ENCODE measurements at regions not wholly inside any gene's neighbourhood (a gene's known extent, or its start where the extent isn't known, plus 50 kb on each side); places are given as distances from the start of the nearest gene placed in this dataset.

DNA sequence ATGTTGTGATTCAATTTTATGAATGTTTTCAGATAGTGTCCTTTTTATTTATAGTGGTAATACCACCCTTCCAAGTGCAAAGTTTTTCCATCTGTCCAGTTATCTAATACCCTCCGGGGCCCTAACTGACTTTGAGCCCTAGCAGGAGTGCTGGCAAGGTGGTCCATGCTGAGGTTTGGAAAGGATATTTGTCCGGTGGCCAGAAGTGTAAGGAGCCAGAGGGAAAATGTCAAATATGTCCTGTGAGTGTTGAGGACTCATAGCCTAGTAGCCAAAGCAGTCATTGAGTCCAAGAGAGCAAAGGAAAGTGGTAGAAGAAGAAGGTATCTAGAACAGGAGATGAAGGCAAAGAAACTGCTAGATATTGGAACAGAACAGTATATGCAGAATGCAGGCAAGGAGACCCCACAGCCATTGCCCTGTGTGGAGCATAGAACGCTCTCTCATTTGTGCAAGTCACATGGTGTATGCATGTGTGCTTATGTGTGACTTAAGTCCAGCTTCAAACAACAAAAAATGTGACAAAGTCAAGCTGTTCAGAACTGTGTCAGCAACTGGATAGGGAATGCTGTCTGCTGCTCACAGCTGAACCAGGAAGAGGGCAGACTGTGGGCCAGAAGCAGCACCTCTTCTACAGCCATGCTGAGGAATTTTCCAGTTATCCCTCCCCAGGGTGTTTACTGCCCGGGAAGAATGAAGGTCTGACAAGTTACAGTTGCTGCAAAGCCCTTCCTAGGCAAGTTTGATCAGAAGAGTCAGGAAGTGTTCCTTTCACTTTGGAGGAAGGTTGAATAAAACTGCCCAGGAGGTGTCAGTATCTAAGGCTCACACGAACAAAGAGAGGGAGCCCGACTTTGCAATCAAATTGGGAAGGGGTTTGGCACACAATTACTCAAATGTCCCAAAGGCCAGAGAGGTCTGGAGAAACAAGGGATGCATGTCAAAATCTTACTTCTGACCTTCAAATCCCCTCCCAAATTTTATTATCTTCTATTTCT is 463.3 kb upstream of the DMAC1 start:
- DNase-seq (ENCODE audit: low read depth), result no peak

DNA sequence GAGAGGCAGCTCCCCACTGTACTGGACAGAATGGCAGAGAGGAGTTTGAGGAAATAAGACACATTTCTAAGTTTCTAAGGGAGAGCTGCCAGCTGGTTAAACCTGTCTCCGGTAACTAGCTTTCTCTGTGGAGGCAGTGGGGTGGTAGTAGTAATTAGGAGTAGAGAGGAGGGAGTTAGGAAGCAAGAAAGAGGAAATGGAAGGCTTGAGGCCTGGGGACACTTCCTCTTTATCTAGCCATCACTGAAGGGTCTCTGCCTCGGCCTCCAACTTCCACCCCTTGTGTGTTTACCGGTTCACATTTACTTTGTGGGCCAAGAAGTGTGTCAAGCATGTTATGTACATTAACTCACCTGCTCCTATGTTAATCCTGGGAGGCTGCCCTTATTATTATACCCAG is 462.2 kb upstream of the DMAC1 start:
- no peak for DNase-seq (ENCODE audit: low read depth)

DNA sequence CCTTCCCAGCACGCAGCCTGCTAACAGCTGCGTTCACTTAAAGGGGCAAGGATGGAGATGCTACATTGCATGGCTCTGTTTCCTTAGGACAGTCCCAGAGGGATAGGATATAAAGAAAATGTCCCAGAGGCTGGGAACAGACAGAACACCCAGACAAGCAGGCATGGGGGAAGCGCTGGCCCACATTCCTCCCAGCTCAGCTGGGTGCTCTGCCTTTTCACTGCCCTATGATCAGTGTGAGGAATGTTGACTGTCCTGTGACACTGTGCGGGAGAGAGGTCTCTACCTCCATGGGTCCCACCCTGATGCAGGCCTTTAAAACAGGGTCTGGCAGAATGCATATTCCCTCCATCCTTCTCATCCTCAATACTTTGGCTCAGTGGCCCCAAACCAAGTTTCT is 459.4 kb upstream of the DMAC1 start:
- DNase-seq (ENCODE audit: low read depth), result no peak

DNA sequence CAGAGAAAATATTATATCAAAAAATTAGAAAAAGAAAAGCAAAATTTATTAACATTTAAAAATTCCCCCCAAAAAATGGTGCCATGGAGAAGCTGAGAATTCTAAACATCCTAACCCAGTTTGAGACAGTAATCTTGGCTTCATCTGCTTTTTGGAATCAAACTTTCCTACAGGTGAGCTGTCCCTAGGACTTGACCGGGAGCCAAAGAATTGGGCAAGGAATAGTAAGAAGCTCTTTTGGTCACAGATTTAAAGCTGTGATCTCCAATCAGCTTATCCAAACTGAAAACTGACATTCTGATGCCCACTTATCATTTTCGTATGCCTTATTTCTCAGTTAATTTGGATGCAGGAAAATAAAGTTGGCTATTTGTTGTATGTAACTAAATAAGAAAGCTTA is 457.3 kb upstream of the DMAC1 start:
- DNase-seq (ENCODE audit: low read depth), result no peak

DNA sequence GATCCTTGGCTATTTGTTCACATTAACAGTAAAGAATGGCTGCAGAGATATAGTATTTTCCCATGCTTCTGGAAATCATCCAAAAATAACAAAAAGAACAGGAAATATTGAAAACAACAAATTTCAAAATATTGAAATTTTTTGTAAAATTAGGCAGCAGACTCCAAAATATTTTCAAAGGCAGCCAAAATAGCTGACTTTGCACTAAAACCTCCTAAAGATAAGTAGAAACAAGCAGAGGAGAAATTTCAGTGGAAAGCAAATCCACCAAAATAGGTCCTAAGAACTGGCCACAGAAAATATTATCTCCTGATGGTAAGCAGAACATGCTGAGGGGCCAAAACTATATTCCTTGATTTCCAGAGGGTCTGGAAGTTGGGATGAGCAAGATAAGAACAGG is 456.3 kb upstream of the DMAC1 start:
- DNase-seq (ENCODE audit: low read depth), result no peak

DNA sequence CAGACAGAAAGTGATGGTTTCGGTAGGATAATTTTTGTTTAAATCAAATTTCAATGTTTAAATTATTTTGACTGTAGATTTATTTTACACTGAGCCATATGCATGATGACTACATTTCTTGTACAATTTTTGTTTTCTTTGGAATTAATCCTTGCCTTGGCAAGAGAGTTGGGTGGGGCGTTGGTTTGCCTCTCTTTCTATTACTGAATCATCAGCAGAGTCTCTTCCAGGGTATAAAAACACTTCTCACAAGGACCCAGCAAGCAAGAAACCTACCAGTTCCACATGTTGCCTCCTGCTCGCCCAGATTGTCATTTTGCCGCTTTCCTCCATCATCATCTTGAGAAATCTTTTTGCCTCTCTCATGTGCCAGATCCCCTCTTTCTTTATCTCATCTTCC is 455.0 kb upstream of the DMAC1 start:
- peak; percentile 4 for DNase-seq (ENCODE audit: low read depth)

DNA sequence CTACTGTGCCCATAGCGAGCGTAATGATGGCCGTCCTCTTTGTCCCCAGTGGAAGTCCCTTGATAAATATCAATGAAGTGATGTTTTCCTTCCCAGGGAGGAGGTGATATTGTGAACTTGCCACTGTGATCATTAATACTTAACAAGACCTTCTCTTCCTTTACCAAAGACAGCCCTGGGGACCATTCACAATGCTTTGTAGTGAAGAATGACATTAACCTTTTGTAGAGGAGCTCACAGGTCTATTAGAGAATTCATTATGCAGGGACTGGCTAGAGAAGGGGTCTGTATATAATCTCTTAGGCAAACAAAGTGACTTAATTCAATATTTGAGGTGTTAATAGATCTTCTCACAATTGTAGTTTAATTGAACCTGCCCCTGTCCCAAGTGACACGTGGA is 452.9 kb upstream of the DMAC1 start:
- no peak for DNase-seq (ENCODE audit: low read depth)

DNA sequence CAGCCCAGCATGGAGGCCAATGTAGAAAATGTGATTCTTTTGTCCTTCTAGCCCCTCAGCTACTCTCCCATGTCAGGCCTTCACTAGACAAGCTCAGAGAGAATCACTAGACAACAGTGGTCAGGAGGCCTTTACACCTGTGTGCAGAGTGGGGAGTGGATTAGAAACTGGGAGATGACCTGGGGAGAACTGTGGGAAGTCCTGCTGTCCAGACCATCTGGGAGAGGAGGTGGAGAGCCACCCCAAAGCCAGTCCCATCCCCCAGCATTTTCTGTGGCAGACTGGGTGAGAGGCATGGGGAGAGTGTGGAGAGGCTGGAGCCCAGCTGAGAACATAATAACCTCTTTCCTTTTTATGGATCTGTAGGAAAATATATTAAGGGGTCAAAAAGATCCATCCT is 452.0 kb upstream of the DMAC1 start:
- DNase-seq (ENCODE audit: low read depth), result no peak

DNA sequence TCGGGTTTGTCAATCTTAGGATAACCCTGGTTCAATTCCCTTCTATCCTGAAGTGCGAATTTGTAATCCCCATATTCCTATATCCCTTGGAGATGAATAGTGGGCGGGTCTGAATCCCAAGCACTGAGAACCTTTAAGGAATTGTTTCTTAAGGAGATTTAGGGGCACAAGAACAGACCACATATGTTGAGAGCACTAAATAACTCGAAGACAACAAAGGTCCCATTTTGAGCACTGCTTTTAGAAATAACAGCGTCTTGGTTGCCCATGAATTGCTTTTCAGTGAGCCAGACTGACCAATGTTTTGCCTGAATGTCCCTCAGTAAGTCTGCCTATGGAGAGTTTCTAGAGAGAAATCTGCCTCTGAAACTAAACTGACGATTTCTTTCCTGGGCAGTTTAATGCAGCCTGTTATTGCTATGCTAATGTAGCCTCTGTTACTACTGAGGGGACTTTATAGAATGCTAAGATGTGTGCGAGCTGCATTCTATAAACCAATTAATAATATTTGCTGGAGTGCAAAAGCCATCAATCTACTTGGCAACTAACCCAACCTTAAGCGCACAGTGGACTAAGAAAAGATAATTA is 445.0 kb upstream of the DMAC1 start:
- no peak for DNase-seq (ENCODE audit: low read depth)

DNA sequence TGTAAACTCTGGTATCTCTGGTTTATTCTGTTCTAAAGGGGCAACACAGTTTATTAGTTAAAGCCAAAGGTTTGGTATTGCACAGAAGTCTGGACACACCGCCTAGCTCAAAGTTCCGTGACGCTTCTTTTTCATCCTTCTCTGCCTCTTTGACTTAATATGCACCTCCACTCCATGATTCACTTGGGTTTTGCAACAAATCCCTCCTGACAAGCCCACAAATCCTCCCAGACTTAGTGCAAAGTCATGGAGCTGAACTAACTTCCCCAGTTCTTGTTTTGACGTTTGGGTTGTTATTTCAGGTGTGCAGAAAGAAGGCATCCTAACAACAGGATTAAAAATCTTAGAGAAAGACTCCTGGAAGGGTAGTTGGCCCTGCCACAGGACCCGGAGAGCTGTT is 441.6 kb upstream of the DMAC1 start:
- DNase-seq (ENCODE audit: low read depth), result no peak

DNA sequence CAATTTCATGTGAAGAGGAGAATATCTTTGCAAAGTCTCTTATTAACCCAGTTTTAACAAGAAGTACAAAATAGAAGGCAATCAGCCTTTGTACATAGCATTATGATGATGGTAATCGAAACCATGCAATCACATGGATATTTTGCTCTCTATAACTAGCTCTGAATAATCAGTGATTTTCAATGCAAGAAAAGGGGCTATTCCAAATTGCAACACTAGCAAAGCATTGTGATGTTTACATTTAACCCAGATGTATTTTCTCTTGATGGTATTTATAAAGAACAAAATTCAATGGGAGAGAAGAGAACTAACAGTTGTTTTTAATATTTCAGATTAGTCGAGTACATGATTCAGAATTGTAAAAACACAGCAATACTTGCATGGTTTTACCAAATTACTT is 437.5 kb upstream of the DMAC1 start:
- no peak for DNase-seq (ENCODE audit: low read depth)

DNA sequence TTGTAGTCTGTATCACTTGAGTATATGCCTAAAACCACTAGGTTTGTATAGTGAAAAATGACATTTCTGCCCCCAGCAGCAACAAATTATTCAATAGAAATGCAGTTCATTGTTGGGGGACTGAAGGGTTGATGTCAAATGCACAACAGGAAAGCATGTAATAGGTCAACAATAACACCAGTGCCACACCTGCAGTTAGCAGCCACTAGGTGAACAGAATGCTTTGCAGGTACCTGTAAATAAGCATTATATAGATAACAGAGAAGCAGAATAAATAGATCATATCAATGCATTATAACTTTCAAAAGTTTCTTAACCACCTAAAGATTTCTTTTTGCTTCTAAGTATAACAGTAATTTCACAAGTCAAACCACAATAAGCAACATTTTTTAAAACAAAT is 435.9 kb upstream of the DMAC1 start:
- DNase-seq (ENCODE audit: low read depth), result no peak

DNA sequence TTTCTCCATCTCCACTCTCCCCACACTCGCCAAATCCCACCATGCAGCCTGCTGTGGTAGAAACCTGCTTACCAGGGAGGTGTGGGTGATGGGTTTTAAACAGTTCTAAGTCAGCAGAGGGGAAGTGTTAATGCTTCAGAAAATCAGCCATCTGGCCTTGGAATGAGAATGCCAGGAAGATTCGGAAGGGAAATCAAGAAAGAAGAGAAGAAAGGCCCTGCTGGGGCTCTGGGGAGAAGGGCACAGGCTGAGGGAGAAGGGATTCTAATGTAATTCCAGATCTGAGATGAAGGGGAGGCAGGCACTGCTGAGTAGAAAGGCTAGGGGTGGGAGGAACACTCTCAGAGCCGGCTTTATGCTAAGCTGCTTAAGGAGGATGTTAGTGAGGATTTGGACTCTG is 434.7 kb upstream of the DMAC1 start:
- DNase-seq (ENCODE audit: low read depth), result no peak

DNA sequence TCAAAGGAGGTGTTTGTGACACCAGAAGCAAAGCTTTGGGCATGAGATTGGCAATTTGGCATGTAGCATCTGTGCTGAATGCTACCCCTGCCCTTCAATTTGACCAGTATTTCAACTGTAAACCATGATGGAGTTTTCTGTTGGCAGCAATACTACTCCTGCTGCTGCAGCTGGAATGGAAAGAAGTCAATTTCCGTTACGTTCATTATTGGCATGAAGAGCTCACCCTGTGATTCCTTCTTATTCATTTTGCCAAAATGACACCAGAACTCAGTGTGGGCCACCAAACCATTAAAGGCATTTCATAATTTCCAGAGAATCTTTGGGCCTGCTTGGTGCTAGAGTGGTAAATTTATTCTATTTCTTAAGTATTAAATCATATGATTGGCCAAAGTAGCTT is 433.1 kb upstream of the DMAC1 start:
- DNase-seq (ENCODE audit: low read depth), result no peak

DNA sequence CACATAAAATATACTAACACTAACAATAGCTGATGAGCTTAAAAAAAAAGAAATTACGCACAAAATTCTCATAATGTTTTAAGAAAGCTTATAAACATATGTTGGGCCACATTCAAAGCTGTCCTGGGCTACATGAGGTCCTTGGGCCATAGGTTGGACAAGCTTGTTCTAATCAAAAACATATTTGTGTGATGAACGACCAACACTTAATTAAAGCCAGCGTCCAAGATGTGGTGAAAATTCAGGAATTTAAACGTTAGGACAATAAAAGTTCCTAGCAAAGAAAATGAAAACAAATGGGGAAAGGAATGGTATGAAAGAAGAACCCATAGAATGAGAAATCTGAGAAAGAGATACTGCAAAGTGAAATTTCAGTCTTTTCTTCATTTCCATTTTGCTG is 429.6 kb upstream of the DMAC1 start:
- DNase-seq (ENCODE audit: low read depth), result no peak

DNA sequence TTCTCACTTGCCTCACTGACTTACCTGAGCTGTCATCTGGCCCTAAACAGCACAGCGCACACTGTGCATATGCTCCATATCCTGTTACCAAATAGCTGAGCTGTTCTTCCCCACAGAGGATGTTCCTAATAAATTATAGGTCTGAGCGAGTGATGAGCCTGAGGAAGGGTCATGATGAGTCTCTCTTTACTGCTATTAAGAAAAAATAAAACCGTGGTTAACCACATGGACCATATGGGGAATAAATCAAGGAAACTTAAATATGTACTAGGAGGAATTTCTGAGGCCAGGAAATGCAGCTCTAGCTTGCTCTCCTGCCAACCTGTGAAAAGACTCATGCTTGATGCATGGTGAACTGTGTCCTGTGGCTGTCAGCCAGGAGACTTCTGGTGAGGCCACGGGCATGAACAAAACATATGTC is 424.8 kb upstream of the DMAC1 start:
- DNase-seq (ENCODE audit: low read depth), result no peak

DNA sequence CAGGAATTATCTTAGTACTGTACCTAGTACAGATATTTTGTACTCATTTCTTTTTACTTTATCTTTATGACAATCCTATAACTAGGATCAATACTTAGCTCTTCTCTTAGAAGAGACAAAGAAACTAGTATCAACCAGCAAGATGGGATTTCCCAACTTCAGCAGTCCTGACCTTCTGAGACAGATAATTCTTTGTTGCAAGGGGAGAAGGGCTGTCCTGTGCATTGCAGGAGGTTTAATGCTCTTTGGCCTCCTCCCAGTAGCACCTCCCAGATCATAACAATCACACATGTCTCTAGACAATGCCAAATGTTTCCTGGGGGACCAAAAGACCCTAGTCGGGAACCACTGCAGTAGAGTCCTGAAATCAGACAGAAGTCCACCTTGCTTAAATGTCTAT is 424.3 kb upstream of the DMAC1 start:
- no peak for DNase-seq (ENCODE audit: low read depth)

DNA sequence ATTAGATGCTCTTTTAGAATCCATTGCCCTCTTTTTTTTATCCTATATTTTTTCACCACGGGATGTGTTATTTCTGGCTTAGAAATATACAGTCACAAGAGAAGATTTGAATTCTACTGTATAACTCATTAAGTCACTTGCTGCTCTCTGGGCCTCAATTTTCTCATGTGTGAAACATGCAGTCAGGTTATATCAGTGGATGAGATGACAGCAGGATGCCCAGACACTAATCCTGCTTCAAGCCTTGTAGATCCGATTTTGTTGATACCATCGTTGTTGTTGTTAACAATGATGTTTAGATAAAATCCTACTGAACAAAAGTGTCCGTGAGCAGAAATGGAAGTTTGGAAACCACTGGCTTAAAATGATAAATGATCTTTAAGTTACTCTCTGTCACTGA is 421.9 kb upstream of the DMAC1 start:
- no peak for DNase-seq (ENCODE audit: low read depth)

DNA sequence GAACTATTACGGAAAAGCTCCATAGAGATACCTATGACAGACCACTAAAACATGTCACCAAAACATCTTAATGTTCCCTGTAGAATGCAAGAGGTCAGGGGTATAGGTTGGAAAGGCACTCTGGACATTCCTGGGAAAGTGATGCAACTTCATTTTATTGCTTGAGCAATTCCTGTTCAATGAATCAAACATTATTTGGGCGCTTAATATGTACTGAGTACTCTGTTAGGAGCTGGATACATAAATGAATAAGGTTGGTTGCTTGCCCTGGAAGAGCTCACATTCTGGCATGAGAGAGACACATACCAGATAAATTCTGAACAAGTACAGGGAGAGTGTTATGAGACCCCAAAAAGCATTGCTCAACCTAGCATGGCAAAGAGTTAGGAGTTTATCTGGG is 408.9 kb upstream of the DMAC1 start:
- no peak for DNase-seq (ENCODE audit: low read depth)

DNA sequence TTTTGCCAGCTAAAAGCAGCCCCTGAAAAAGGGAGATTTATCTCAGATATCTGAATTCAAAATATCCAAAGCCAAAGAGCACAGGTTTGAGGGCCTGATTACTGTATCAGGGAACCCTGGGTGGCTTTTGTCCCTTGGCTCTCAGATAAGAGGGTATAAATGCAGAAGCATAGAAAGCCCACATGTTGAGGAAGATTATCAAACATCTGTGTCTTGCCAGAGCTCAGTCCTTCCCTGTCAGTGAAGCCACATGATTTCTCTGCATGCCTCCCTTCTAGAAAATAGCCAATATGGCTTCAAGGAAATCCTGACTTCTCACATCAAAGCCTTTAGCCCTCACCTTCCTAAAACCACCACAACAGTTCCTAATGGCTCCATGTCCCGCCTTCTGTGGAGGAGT is 408.0 kb upstream of the DMAC1 start:
- no peak for DNase-seq (ENCODE audit: low read depth)

DNA sequence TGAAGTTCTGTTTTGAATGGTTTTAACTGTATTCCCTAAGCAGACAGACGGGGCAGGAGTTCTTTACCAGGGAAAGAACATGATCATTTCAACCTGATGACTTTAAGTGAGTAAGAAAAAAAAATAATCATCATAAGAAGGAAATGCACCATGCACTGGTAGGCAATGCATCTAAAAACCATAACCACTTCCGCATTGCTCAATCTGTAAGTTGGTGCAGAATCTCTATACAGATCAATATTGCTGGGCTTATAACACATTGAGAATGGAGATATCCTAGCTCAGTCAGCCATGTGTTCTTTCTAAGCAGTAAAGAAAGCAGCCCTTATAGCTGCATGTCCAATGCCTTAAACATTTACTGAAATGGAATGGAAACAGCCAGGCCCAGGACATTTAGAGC is 407.1 kb upstream of the DMAC1 start:
- DNase-seq (ENCODE audit: low read depth), result no peak

DNA sequence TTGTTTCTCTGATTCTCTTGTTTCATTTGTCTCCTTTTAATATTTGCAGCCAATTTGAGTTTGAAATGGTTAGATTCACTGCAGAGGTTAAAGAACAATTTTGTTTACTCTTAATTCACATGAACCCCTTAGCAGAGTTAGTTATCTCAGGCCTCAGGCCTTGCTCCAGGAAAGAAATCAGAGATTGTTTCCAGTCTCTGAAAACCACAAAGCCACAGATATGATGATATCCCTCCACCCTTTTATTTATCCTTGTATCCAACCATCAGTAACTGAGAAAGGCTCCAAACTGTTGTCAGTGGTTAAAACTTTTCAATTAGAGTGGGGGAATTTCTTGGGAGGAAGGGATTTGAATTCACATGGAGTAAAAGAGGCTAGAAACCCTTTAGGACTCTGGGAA is 406.0 kb upstream of the DMAC1 start:
- DNase-seq (ENCODE audit: low read depth), result no peak

DNA sequence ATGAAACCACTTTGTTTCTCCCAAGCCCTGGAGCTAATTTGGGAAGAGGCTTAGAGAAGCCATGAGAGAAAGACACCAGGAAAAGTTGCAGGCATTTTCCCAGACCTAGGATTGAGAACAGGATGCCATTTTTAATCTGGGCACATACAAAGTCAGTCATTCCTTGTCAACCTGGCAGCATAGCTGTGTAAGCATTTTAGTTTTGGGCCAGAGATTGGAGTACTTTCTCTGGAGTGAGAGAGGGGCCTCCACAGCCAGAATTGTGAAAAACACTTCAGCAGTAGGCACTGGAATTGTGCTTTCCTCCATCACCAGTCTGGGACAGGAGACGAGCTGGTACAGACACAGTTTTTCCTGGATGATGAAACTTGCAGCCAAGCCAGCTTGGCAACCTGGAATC is 390.3 kb upstream of the DMAC1 start:
- no peak for DNase-seq (ENCODE audit: low read depth)

Data from Daoy (cell line).